Esophagus muscularis mucosa (tissue), 3 donors: ENCODE measurements at regions not wholly inside any gene's neighbourhood (a gene's known extent, or its start where the extent isn't known, plus 50 kb on each side); places are given as distances from the start of the nearest gene placed in this dataset.

Experiments used
- POLR2AphosphoS5 ChIP-seq, 2 donors: sonication (generic); formaldehyde crosslinking; IDR thresholded peaks; one replicate each; pipeline ENCODE4 v1.6.1; 2017; ENCODE audit warnings: antibody characterized with exemption in 2 of 2
- TF ChIP-seq, protein P1 (sequence below), 3 experiments: fragments of 200-600 bp in 2 of 3; fragments of 450-650 bp in 1 of 3; sonication (generic) in 2 of 3; IDR thresholded peaks; one replicate each; pipeline ENCODE4 v1.5.1; 2017 to 2019; ENCODE audit warnings: antibody characterized with exemption in 3 of 3, mild to moderate bottlenecking in 2 of 3, moderate library complexity in 1 of 3

DNA sequence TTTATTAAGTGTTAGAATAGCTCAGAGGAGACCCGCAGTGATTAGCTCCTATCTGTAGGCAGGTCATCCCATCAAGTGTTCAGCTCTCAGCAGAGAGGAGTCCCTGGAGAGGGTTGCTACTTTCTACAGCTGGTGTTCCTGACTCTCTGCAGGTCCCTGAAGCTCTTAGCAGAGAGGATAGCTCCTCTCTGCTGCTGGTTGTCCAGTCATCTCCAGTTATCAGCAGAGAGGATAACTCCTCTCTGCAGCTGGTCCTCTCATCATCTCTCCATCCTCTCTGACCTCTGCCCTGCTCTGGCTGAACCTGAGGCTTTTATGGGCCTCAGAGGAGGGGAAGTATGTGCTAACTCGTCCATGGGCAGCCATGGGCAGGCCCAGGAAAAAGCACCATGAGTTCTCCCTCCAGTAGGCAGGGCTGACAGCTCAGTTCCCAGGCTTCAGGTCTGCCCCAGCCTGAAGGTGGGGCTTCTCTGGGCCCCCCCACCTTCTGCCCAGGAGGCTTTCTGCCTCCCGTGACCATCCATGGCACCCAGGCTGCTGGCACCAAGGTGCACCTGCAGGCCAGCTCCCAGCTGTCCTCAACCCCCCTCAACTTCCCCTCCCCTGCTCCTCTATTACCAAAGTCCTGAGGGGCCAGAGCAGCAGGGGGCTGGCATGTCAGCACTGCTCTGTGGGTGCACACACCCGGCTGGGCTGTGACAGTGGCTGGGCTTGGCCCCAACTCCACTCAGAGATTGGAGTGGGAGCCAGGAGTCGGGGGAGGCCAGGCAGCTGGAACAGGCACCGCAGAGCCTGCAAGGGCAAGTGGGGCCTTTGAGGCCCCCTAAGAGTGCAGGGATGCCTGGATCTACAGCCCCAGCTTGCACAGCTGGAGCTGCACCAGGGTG is 98.9 kb upstream of the FRMD4B start:
- TF ChIP-seq, protein P1, sequence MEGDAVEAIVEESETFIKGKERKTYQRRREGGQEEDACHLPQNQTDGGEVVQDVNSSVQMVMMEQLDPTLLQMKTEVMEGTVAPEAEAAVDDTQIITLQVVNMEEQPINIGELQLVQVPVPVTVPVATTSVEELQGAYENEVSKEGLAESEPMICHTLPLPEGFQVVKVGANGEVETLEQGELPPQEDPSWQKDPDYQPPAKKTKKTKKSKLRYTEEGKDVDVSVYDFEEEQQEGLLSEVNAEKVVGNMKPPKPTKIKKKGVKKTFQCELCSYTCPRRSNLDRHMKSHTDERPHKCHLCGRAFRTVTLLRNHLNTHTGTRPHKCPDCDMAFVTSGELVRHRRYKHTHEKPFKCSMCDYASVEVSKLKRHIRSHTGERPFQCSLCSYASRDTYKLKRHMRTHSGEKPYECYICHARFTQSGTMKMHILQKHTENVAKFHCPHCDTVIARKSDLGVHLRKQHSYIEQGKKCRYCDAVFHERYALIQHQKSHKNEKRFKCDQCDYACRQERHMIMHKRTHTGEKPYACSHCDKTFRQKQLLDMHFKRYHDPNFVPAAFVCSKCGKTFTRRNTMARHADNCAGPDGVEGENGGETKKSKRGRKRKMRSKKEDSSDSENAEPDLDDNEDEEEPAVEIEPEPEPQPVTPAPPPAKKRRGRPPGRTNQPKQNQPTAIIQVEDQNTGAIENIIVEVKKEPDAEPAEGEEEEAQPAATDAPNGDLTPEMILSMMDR (IDR thresholded peaks at IDR 0.05) = no peak
- TF ChIP-seq POLR2AphosphoS5 (IDR thresholded peaks at IDR 0.05) = no peak
